SK-N-SH (cell line): ENCODE measurements at regions not wholly inside any gene's neighbourhood (a gene's known extent, or its start where the extent isn't known, plus 50 kb on each side); places are given as distances from the start of the nearest gene placed in this dataset.

Experiments
- CTCF ChIA-PET: fragments of 300-600, 350-600 bp; formaldehyde crosslinking; extraction: SDS; loops from one replicate; lab custom pipeline; 2021; lab: Yijun Ruan, JAX
- POLR2A ChIA-PET: fragments of 350-600 bp; sonication (Branson Sonifier 250); formaldehyde crosslinking; extraction: SDS; loops from one replicate; lab custom pipeline; 2020; ENCODE audit warnings: antibody characterized with exemption, inconsistent platforms; lab: Yijun Ruan, JAX
- DNase-seq: peaks from one replicate; pipeline ENCODE4 v3.0.0; 2012
- H2AFZ ChIP-seq: fragments of 200-600 bp; sonication (generic); 2 replicates; pipeline ENCODE4 v1.8.1; 2016; ENCODE audit warnings: antibody characterized with exemption, mild to moderate bottlenecking, low read depth
- H3F3A ChIP-seq: fragments of 200-600 bp; sonication (generic); replicated peaks from 2 replicates; pipeline ENCODE3; 2016; ENCODE audit warnings: antibody characterized with exemption, mild to moderate bottlenecking; ENCODE audit not compliant: insufficient read depth
- H3K27ac ChIP-seq, 2 experiments: fragments of 200-500 bp in 1 of 2; fragments of 200-600 bp in 1 of 2; sonication (Bioruptor generic) in 1 of 2; sonication (generic), shearing (Covaris generic) in 1 of 2; 2 replicates each; pipeline versions ENCODE4 v1.5.1 to v1.6.1; 2014 to 2016; ENCODE audit warnings: low read depth in 2 of 2, inconsistent platforms in 1 of 2, low read length in 1 of 2, mild to moderate bottlenecking in 1 of 2, mixed read lengths in 1 of 2
- H3K27me3 ChIP-seq: fragments of 200-600 bp; sonication (generic), shearing (Covaris generic); 2 replicates; pipeline ENCODE4 v1.6.1; 2016; ENCODE audit warnings: mixed run types; ENCODE audit not compliant: insufficient read depth
- H3K36me3 ChIP-seq, 2 experiments: fragments of 200-500 bp in 1 of 2; fragments of 200-600 bp in 1 of 2; sonication (Bioruptor generic) in 1 of 2; sonication (generic) in 1 of 2; replicated peaks in 1 of 2; 2 replicates each; pipeline versions ENCODE3 to v1.5.1; 2014 to 2016; ENCODE audit warnings: low read length in 1 of 2, mild to moderate bottlenecking in 1 of 2; ENCODE audit not compliant: insufficient read depth in 2 of 2, control insufficient read depth in 1 of 2
- H3K4me1 ChIP-seq, 2 experiments: fragments of 200-500 bp in 1 of 2; fragments of 200-600 bp in 1 of 2; sonication (Bioruptor generic) in 1 of 2; sonication (generic), shearing (Covaris generic) in 1 of 2; 2 replicates each; pipeline versions ENCODE4 v1.5.1 to v1.6.1; 2014 to 2016; ENCODE audit warnings: low read depth in 1 of 2, low read length in 1 of 2, mixed run types in 1 of 2; ENCODE audit not compliant: insufficient read depth in 2 of 2, control insufficient read depth in 1 of 2
- H3K4me2 ChIP-seq: fragments of 200-600 bp; sonication (generic), shearing (Covaris generic); 2 replicates; pipeline ENCODE4 v1.6.1; 2017; ENCODE audit warnings: mixed run types
- H3K4me3 ChIP-seq, 2 experiments: fragments of 200-500 bp in 1 of 2; fragments of 200-600 bp in 1 of 2; sonication (Bioruptor generic) in 1 of 2; sonication (generic), shearing (Covaris generic) in 1 of 2; 2 replicates each; pipeline versions ENCODE4 v1.5.1 to v1.8.1; 2014 to 2016; ENCODE audit warnings: low read depth in 2 of 2, inconsistent platforms in 1 of 2, low read length in 1 of 2, mild to moderate bottlenecking in 1 of 2, mixed read lengths in 1 of 2, moderate library complexity in 1 of 2
- H3K79me2 ChIP-seq: fragments of 200-600 bp; sonication (generic); 2 replicates; pipeline ENCODE4 v1.8.1; 2017; ENCODE audit warnings: mild to moderate bottlenecking; ENCODE audit not compliant: insufficient read depth
- H3K9ac ChIP-seq: fragments of 200-600 bp; sonication (generic); 2 replicates; pipeline ENCODE4 v1.6.1; 2017; ENCODE audit warnings: mixed run types
- H3K9me2 ChIP-seq: fragments of 200-600 bp; sonication (generic); 2 replicates; pipeline ENCODE4 v1.6.1; 2017; ENCODE audit warnings: mixed run types
- H3K9me3 ChIP-seq: fragments of 200-600 bp; sonication (generic); 2 replicates; pipeline ENCODE4 v1.6.1; 2017; ENCODE audit warnings: mixed run types, mild to moderate bottlenecking, moderate library complexity
- H4K20me1 ChIP-seq: fragments of 200-600 bp; sonication (generic); 2 replicates; pipeline ENCODE4 v1.6.1; 2017; ENCODE audit warnings: mild to moderate bottlenecking, mixed run types; ENCODE audit not compliant: insufficient read depth
- CHD2 ChIP-seq: fragments of 150-350 bp; IDR thresholded peaks from 2 replicates; pipeline ENCODE4 v1.6.1; 2018; ENCODE audit warnings: low read length; ENCODE audit not compliant: partially characterized antibody
- CTCF ChIP-seq: fragments of 200-600 bp; sonication (generic); IDR thresholded peaks from 2 replicates; pipeline ENCODE4 v1.6.1; 2017; ENCODE audit warnings: antibody characterized with exemption, mild to moderate bottlenecking, moderate library complexity
- ELF1 ChIP-seq: IDR thresholded peaks from 2 replicates; pipeline ENCODE4 v1.4.0; 2012
- EP300 ChIP-seq, 2 experiments: IDR thresholded peaks; 2 replicates each; pipeline versions ENCODE4 v1.4.0 to v1.6.1; 2012; ENCODE audit warnings: borderline replicate concordance in 1 of 2, low read depth in 1 of 2, low read length in 1 of 2
- FOXM1 ChIP-seq: IDR thresholded peaks from 2 replicates; pipeline ENCODE4 v1.4.0; 2012; ENCODE audit warnings: low read depth, mild to moderate bottlenecking
- MAX ChIP-seq: IDR thresholded peaks from 2 replicates; pipeline ENCODE4 v1.4.0; 2012; ENCODE audit warnings: low read depth
- MXI1 ChIP-seq: IDR thresholded peaks from 2 replicates; pipeline ENCODE4 v1.6.1; 2012; ENCODE audit warnings: mild to moderate bottlenecking, low read depth, low read length, improper control_type of control experiment
- RAD21 ChIP-seq: IDR thresholded peaks from 2 replicates; pipeline ENCODE4 v1.6.1; 2012; ENCODE audit warnings: mild to moderate bottlenecking, low read length
- RXRA ChIP-seq: IDR thresholded peaks from 2 replicates; pipeline ENCODE4 v1.4.0; 2012; ENCODE audit warnings: low read depth, mild to moderate bottlenecking, borderline replicate concordance
- SIN3A ChIP-seq: IDR thresholded peaks from 2 replicates; pipeline ENCODE4 v1.6.1; 2012; ENCODE audit warnings: low read depth, mild to moderate bottlenecking, low read length, moderate library complexity, borderline replicate concordance
- TCF12 ChIP-seq: IDR thresholded peaks from 2 replicates; pipeline ENCODE4 v1.4.0; 2012
- USF2 ChIP-seq: fragments of 150-350 bp; IDR thresholded peaks from 2 replicates; pipeline ENCODE4 v1.6.1; 2017; ENCODE audit warnings: antibody characterized with exemption, low read length, low read depth, borderline replicate concordance
- YY1 ChIP-seq: IDR thresholded peaks from 2 replicates; pipeline ENCODE4 v1.4.0; 2012; ENCODE audit warnings: low read depth, mild to moderate bottlenecking
- ZBTB33 ChIP-seq: IDR thresholded peaks from 2 replicates; pipeline ENCODE4 v1.4.0; 2012; ENCODE audit warnings: low read depth, borderline replicate concordance
- WGBS: methylation state at CpG from one replicate; pipeline ENCODE4 v1.1.6; 2017; ENCODE audit warnings: low lambda C conversion rate; 5-methylcytosine and 5-hydroxymethylcytosine counted together

GRCh38 chr9:119831309-119831708 lies 462.1 kb upstream of the BRINP1 start:
- Histone ChIP-seq H3K36me3 (no peaks in the 10 kb centered on the region), H3K9me2 (no peaks in the 10 kb centered on the region), H3K4me3 (no peak overlapping the region), H2AFZ (no peak overlapping the region), H3K9me3 (no peaks in the 10 kb centered on the region), H3K4me1 (no peaks in the 10 kb centered on the region), H3F3A (no peaks in the 10 kb centered on the region), H3K27ac (no peak overlapping the region), H4K20me1 (no peaks in the 10 kb centered on the region), H3K9ac (no peak overlapping the region), H3K27me3 (no peaks in the 10 kb centered on the region), H3K79me2 (no peaks in the 10 kb centered on the region), H3K4me2 (no peak overlapping the region)
- WGBS, result 25% methylated on average over 2 of the region's 2 CpGs
- ChIA-PET CTCF (no interaction called here), POLR2A (no interaction called here)
- no peak for DNase-seq
- TF ChIP-seq CHD2, result no peak
- TF ChIP-seq YY1, result no peak
- TF ChIP-seq RXRA, result no peak
- TF ChIP-seq MAX, result no peak
- TF ChIP-seq EP300 (IDR thresholded peaks at IDR 0.05; ENCODE audit: borderline replicate concordance in 1 of 2, low read depth in 1 of 2, low read length in 1 of 2), result no peak
- TF ChIP-seq FOXM1, result no peak
- no peak for TF ChIP-seq MXI1
- no peak for TF ChIP-seq USF2

GRCh38 chr9:119829748-119830147 lies 460.5 kb upstream of the BRINP1 start:
- no peak overlapping the region for H2AFZ ChIP-seq
- H3K27me3 ChIP-seq, result no peaks in the 10 kb centered on the region
- no peaks in the 10 kb centered on the region for H3K36me3 ChIP-seq
- H3K79me2 ChIP-seq, result no peaks in the 10 kb centered on the region
- ChIA-PET CTCF (interaction anchor here (0.8 to 1.1 kb wide), 3 partner anchors 10 to 132 kb away, joined by 3 to 4 read pairs (median 4); no protein-coding TSS in a partner anchor), POLR2A (no interaction called here)
- no peak overlapping the region for H3K9ac ChIP-seq
- H4K20me1 ChIP-seq, result no peaks in the 10 kb centered on the region
- DNase-seq, result no peak
- no peaks in the 10 kb centered on the region for H3K9me2 ChIP-seq
- TF ChIP-seq SIN3A (no peak), EP300 (IDR thresholded peaks at IDR 0.05; ENCODE audit: borderline replicate concordance in 1 of 2, low read depth in 1 of 2, low read length in 1 of 2) (no peak), USF2 (no peak), CHD2 (no peak), TCF12 (no peak), CTCF (no peak), YY1 (no peak), ELF1 (no peak), ZBTB33 (no peak), RAD21 (no peak)
- no peak overlapping the region for H3K4me3 ChIP-seq
- no peaks in the 10 kb centered on the region for H3K9me3 ChIP-seq
- H3K27ac ChIP-seq, result no peak overlapping the region
- WGBS, result 27% methylated on average over 3 of the region's 3 CpGs
- H3K4me1 ChIP-seq, result no peaks in the 10 kb centered on the region
- no peak overlapping the region for H3K4me2 ChIP-seq
- H3F3A ChIP-seq, result no peaks in the 10 kb centered on the region
